Ascending aorta (tissue), 2 donors: ENCODE measurements at regions not wholly inside any gene's neighbourhood (a gene's known extent, or its start where the extent isn't known, plus 50 kb on each side); places are given as distances from the start of the nearest gene placed in this dataset.
"Not testable (repeated sequence)": the region's sequence is repeated elsewhere in the genome, so short reads cannot be mapped to it uniquely, and the experiment has no call there.

ENCODE experiments used
- DNase-seq, 2 donors: peaks; one replicate each; pipeline ENCODE4 v3.0.0-alpha.2; 2019; ENCODE audit warnings: low spot score in 2 of 2
- H3K27ac ChIP-seq, 2 donors: fragments of 200-600 bp; sonication (generic); one replicate each; pipeline ENCODE4 v1.5.1; 2016 to 2017; ENCODE audit warnings: mild to moderate bottlenecking in 1 of 2
- H3K27me3 ChIP-seq: fragments of 200-600 bp; sonication (generic); one replicate; pipeline ENCODE4 v1.5.1; 2017
- H3K36me3 ChIP-seq, 2 donors: fragments of 200-600 bp; sonication (generic); one replicate each; pipeline ENCODE4 v1.5.1; 2016
- H3K4me1 ChIP-seq, 2 donors: fragments of 200-600 bp; sonication (generic); one replicate each; pipeline ENCODE4 v1.5.1; 2016 to 2017; ENCODE audit warnings: mild to moderate bottlenecking in 1 of 2
- H3K4me3 ChIP-seq, 2 donors: fragments of 200-600 bp; sonication (generic); one replicate each; pipeline ENCODE4 v1.5.1; 2016 to 2017; ENCODE audit warnings: mild to moderate bottlenecking in 1 of 2
- H3K9me3 ChIP-seq, 2 donors: fragments of 200-600 bp; sonication (generic); one replicate each; pipeline ENCODE4 v1.5.1; 2016
- CTCF ChIP-seq, 3 experiments: fragments of 200-600 bp in 2 of 3; fragments of 450-650 bp in 1 of 3; sonication (generic) in 2 of 3; IDR thresholded peaks; one replicate each; pipeline ENCODE4 v1.5.1; 2016 to 2019; ENCODE audit warnings: antibody characterized with exemption in 3 of 3, mild to moderate bottlenecking in 1 of 3, moderate library complexity in 1 of 3
- intact Hi-C: fragments of 100-400 bp; cut with DNase I; formaldehyde crosslinking; loops from one replicate; pipeline ENCODE4 v1.15.1; 2023

DNA sequence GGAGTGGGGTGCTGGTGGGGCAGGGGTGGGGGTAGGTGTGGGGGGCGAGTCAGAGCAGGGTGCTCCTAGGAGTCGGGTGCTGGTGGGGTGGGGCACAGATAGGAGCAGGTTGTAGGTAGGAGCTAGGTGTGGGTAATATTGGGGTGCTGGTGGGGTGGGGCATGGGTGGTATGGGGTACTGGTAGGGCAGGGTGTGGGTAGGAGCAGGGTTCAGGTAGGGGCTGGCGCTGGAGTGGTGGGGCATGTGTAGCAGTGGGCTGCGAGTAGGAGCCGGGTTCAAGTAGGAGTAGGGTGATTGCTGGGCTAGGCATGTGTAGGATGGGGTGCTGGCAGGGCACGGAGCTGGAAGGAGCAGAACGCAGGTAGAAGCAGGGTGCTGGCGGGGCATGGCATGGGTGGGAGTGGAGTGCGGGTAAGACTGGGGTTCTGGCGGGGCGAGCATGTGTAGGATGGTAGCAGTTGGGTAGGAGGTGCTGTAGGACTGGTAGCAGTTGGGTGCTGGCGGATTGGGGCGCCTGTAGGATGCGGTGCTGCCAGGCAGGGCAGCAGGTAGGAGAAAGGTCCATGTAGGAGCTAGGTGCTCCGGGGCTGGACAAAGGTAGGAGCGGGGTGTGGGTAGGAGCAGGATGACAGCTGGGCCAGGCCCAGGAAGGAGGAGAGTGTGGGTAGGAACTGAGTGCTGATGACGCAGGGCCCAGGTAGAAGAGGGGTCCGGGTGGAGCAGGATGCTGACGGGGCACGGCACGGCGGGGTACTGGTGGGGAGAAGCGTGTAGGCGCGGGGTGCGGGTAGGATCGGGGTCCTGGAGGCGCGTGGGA is 105.5 kb upstream of the SIMC1 start:
- TF ChIP-seq CTCF (IDR thresholded peaks at IDR 0.05): no peak
- no peak overlapping the region for H3K4me3 ChIP-seq
- H3K27ac ChIP-seq: no peak overlapping the region

GRCh38 chr5:176133289-176133870 is 104.8 kb upstream of the SIMC1 start:
- no peak for DNase-seq
- TF ChIP-seq CTCF (IDR thresholded peaks at IDR 0.05): no peak
- no peak overlapping the region for H3K27ac ChIP-seq

More for the DNA sequence above, 105.5 kb upstream of the SIMC1 start:
- no peaks in the 10 kb centered on the region for H3K27me3 ChIP-seq
- no peaks in the 10 kb centered on the region for H3K4me1 ChIP-seq
- no peak for DNase-seq
- intact Hi-C loops: no loop called here
- no peaks in the 10 kb centered on the region for H3K9me3 ChIP-seq
- no peaks in the 10 kb centered on the region for H3K36me3 ChIP-seq

GRCh38 chr5:176133877-176134276 is 104.3 kb upstream of the SIMC1 start:
- H3K27ac ChIP-seq: no peak overlapping the region
- no peak overlapping the region for H3K4me3 ChIP-seq
- no peaks in the 10 kb centered on the region for H3K9me3 ChIP-seq
- intact Hi-C loops: no loop called here
- no peak for TF ChIP-seq CTCF (IDR thresholded peaks at IDR 0.05)
- no peaks in the 10 kb centered on the region for H3K4me1 ChIP-seq
- DNase-seq: no peak
- H3K27me3 ChIP-seq: no peaks in the 10 kb centered on the region
- no peaks in the 10 kb centered on the region for H3K36me3 ChIP-seq

More at GRCh38 chr5:176133289-176133870, 104.8 kb upstream of the SIMC1 start:
- intact Hi-C loops: no loop called here
- H3K36me3 ChIP-seq: no peaks in the 10 kb centered on the region
- H3K27me3 ChIP-seq: no peaks in the 10 kb centered on the region
- H3K9me3 ChIP-seq: no peaks in the 10 kb centered on the region
- no peaks in the 10 kb centered on the region for H3K4me1 ChIP-seq
- H3K4me3 ChIP-seq: no peak overlapping the region

DNA sequence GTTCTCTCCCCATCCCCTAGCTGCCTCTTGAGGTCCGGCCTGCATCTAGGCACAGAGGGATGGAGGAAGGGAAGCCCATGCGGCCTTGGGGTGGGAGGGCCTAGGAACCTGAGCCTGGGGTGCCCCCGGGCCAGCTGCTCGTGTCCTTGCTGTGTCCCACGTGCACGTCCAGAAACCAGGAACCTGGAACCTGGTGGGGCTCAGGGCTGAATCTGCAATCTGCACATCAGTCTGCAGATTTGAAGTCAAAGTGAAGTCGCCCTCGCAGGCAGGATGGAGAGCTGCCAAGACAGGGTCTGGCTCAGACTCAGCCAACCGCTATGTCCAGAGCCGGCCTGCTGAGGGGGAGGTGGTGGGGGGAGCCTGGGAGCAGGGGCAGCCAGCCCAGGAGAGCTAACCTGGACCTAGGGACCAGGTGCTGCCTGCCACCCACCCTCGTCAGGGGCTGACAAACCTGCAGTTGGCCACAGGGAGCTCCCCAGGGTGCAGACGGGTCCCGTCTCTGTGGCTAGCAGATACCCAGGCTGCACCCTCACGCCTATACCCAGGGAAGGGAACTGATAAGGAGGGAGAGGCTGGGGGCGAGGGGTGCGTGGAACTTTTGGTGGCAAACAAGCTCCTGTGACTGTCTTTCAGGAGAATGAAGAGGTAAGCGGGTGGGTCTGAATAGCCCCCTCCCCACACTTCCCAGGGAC is 103.5 kb upstream of the SIMC1 start:
- Histone ChIP-seq H3K4me1 (no peaks in the 10 kb centered on the region), H3K4me3 (no peak overlapping the region), H3K27me3 (no peaks in the 10 kb centered on the region), H3K27ac (no peak overlapping the region), H3K36me3 (no peaks in the 10 kb centered on the region), H3K9me3 (no peaks in the 10 kb centered on the region)
- intact Hi-C loops: no loop called here
- no peak for DNase-seq
- no peak for TF ChIP-seq CTCF (IDR thresholded peaks at IDR 0.05)

GRCh38 chr5:176140138-176140537 is 98.1 kb upstream of the SIMC1 start:
- H3K27ac ChIP-seq, H3K4me1 ChIP-seq, DNase-seq, intact Hi-C loops, H3K36me3 ChIP-seq, H3K27me3 ChIP-seq, H3K4me3 ChIP-seq: not testable (repeated sequence)
- H3K9me3 ChIP-seq: peaks cover 0 to 11% of the 10 kb centered on the region in 2 donors

- no peaks in the 10 kb centered on the region for H3K27me3 ChIP-seq
- no peak overlapping the region for H3K4me3 ChIP-seq
- no peaks in the 10 kb centered on the region for H3K36me3 ChIP-seq
- H3K9me3 ChIP-seq: peaks cover 0 to 11% of the 10 kb centered on the region in 2 donors
- H3K4me1 ChIP-seq: no peaks in the 10 kb centered on the region
- DNase-seq: no peak
- intact Hi-C loops: no loop called here
- no peak for TF ChIP-seq CTCF (IDR thresholded peaks at IDR 0.05)
- no peak overlapping the region for H3K27ac ChIP-seq
These were observed 93.7 kb upstream of the SIMC1 start for GRCh38 chr5:176144508-176144907.

DNA sequence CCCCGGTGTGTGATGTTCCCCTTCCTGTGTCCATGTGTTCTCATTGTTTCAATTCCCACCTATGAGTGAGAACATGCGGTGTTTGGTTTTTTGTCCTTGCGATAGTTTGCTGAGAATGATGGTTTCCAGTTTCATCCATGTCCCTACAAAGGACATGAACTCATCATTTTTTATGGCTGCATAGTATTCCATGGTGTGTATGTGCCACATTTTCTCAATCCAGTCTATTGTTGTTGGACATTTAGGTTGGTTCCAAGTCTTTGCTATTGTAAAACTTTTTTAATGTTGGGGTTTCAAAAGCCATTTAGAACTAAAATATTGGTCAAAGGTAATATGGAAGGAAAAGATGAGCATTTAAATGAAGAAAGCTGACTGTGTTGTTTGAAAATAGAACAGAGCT is 88.3 kb upstream of the SIMC1 start:
- H3K36me3 ChIP-seq, H3K27ac ChIP-seq, H3K4me1 ChIP-seq, H3K9me3 ChIP-seq, H3K27me3 ChIP-seq, DNase-seq, intact Hi-C loops, H3K4me3 ChIP-seq: not testable (repeated sequence)
